NCI-H69 (cell line): ENCODE measurements at regions not wholly inside any gene's neighbourhood (a gene's known extent, or its start where the extent isn't known, plus 50 kb on each side); places are given as distances from the start of the nearest gene placed in this dataset.
A peak's percentile ranks its signal among the peaks of the same experiment; 100 is the strongest.
"Not testable (repeated sequence)": the region's sequence is repeated elsewhere in the genome, so short reads cannot be mapped to it uniquely, and the experiment has no call there.

ENCODE experiments used
- DNase-seq: peaks from one replicate; lab custom pipeline; 2025; lab: John Stamatoyannopoulos, UW

DNA sequence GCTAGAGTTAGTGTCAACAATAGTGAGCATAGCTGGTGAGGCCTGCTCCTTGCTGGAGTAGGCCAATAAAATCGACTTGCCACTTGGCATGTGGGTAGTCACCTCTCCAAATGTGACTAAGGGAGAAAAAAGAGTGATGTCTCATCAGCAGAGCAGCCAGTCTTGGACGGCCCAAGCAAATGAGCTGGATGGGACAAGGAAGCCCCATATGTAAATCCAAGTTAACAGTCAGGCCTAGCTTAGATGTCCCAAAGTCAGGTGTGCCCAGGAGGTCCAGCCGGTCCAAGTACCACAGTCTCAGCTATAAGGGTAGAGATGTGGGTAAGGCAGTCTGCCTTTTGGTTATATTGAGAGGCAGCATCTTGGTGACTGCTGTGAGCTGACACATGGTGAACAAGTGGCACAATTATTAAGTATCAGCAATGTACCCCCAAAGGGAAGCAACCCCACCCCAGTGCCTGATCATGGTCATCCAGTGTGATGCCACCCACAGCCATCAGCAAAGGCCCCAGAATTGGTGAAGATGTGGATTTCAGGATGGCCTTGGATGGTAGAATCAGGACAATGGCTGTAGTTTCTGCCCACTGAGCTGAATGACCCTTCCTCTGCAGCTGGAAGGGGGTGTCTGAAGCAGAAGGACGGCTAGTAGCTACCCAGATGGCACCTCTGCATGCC lies 83.4 kb downstream of the TNFRSF13B start:
- no peak for DNase-seq

- DNase-seq = no peak
These were observed 84.3 kb downstream of the TNFRSF13B start for GRCh38 chr17:16887523-16888095.

GRCh38 chr17:16886655-16887322 lies 85.1 kb downstream of the TNFRSF13B start:
- no peak for DNase-seq

DNA sequence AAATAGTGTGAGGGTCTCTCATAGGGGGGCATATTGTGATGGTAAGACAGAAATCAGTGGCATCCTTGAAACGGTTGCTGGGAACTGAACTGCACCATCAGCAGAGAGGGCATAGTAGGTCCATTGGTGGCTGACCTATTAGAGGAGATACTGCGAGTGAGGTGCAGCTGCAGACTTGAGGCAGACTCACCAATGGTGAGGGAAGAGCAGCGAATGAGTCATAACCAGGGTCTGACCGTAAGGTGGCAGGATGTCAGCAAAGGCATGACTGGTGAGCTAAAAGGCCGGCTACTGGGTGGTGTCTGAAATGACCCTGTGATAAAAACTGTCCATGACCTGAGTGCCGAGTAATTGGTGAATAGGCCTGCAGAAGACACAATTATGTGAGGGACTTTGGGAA lies 86.7 kb downstream of the TNFRSF13B start:
- DNase-seq = not testable (repeated sequence)

DNA sequence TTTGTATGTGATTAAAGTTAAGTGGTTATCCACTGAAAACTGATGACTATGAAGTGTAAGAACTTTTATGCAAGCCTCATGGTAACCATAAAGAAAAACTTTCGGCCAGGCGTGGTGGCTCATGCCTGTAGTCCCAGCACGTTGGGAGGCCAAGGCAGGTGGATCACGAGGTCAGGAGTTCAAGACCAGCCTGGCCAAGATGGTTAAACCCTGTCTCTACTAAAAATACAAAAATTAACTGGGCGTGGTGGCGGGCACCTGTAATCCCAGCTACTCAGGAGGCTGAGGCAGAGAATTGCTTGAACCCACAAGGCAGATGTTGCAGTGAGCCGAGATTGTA lies 89.0 kb downstream of the TNFRSF13B start:
- DNase-seq = not testable (repeated sequence)

GRCh38 chr17:16882243-16882925 lies 89.5 kb downstream of the TNFRSF13B start:
- no peak for DNase-seq

DNA sequence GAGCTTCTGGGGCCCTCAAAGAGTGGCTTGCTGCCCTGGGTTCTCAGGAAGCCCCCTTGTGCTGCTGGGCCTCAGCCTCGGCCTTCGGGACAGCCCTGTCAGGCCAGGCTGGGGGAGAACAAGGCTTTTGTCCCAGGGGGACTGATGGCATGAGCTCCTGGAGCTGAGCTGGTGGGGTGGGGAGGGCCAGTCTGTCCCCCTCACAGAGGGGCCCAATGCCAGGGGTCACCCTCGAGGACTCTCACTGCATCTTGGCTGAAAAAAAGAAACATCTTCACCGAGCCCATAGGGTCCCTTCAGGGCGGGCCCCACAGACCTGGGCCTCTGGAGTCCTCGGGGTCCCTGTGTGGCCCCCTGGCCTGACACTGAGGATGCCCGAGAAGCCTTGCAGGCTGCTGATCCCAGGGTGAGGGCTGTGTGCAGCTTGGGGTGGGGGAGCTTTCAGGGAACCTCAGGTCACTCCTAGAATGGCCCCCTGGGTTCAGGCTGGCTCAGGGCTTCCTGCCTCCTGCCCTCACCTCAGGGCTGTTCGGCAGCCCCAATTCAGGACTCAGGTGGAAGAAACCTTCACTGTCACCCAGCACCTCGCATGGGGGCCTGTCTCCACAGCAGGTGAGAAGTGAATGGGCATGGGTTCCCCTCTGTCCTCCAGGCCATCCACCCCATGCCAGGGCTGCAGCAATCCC lies 90.5 kb downstream of the TNFRSF13B start:
- no peak for DNase-seq

DNA sequence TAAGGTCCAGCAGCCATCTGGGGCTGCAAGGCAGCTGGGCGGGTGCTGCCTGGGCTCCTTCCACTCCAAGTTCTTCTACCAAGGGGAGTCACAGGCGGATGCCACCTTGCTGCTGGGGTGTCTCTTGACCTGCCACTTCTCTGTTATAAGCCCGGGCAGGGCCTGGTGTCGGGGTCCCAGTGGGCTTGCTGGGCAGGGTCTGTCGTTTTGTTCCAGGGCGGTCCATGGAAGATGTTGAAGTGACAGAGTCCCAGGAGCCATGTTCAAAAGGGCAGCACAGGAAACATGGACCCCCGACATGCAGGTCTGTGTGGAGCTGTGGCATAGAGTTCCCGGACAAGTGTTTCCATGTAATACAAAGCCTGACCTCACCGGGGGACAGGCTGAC lies 91.1 kb downstream of the TNFRSF13B start:
- DNase-seq = no peak

DNA sequence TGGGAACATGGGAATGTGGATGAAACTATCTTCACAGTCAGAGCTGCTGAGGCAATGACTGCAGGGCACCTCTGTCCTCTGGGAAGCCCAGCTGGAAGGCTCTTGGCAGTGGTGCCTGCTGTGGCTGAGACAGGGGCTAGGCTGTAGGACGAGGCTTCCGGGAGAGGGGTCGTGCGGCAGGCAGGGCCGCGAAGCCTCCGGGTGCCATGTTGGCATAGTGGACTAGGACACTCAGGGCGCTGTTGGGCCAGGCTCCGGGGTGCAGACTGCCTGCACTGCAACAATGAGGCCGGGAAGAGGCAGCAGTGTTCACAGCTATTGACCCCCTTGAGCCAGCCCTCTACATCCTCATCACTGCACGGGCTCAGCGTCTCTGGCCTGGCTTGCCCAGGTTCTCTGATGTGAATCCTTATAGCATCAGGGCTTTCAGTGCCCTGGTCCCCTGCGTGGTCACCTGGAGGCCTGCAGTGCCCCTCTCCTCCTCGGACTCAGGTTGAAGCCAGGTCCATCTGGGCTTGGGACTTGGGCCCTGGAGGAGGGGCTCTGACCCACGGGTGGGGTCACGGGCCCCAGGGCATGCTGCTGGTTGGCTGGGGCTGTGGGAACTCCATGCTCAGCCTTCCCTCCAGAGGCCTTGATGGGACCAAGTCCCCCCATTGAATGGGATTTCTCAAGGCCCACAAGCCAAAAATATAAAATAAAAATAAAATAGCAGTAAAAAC lies 91.6 kb downstream of the TNFRSF13B start:
- no peak for DNase-seq

- no peak for DNase-seq
These were observed 92.2 kb downstream of the TNFRSF13B start for GRCh38 chr17:16879686-16880085.

- DNase-seq = no peak
These were observed 93.3 kb downstream of the TNFRSF13B start for GRCh38 chr17:16878606-16879005.

GRCh38 chr17:16878084-16878483 lies 93.8 kb downstream of the TNFRSF13B start:
- DNase-seq = no peak

DNA sequence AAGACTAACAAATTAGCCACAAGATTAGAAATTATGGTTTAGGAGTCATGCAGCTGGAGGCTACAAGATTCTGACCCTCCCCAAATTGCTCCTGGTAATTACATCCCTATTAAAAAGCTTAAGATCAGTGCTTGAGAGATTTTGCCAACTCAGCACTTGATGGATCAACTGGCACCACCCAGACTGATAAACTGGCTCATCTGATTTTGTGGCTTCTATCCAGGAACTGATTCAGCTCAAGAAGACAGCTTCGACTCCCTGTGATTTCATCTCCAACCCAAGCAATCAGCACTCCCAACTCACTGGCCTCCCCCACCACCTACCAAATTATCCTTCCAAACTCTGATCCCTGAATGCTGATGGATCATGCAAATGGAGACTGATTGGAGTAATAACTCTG lies 94.8 kb downstream of the TNFRSF13B start:
- no peak for DNase-seq

GRCh38 chr17:16875662-16876061 lies 96.3 kb downstream of the TNFRSF13B start:
- DNase-seq = no peak

- not testable (repeated sequence) for DNase-seq
These were observed 97.7 kb downstream of the TNFRSF13B start for GRCh38 chr17:16874216-16874615.

- DNase-seq = peak; percentile 59
These were observed 98.5 kb downstream of the TNFRSF13B start for GRCh38 chr17:16873174-16874035.

- peak; percentile 24 for DNase-seq
These were observed 99.4 kb downstream of the TNFRSF13B start for GRCh38 chr17:16872351-16873173.

- peak; percentile 86 for DNase-seq
These were observed 100.3 kb downstream of the TNFRSF13B start for GRCh38 chr17:16871446-16872190.
